SK-N-SH (cell line): ENCODE measurements at regions not wholly inside any gene's neighbourhood (a gene's known extent, or its start where the extent isn't known, plus 50 kb on each side); places are given as distances from the start of the nearest gene placed in this dataset.
A peak's percentile ranks its signal among the peaks of the same experiment; 100 is the strongest.

Experiments
- CTCF ChIA-PET: fragments of 300-600, 350-600 bp; formaldehyde crosslinking; extraction: SDS; loops from one replicate; lab custom pipeline; 2021; lab: Yijun Ruan, JAX
- POLR2A ChIA-PET: fragments of 350-600 bp; sonication (Branson Sonifier 250); formaldehyde crosslinking; extraction: SDS; loops from one replicate; lab custom pipeline; 2020; ENCODE audit warnings: antibody characterized with exemption, inconsistent platforms; lab: Yijun Ruan, JAX
- DNase-seq: peaks from one replicate; pipeline ENCODE4 v3.0.0; 2012
- H2AFZ ChIP-seq: fragments of 200-600 bp; sonication (generic); 2 replicates; pipeline ENCODE4 v1.8.1; 2016; ENCODE audit warnings: antibody characterized with exemption, mild to moderate bottlenecking, low read depth
- H3F3A ChIP-seq: fragments of 200-600 bp; sonication (generic); replicated peaks from 2 replicates; pipeline ENCODE3; 2016; ENCODE audit warnings: antibody characterized with exemption, mild to moderate bottlenecking; ENCODE audit not compliant: insufficient read depth
- H3K27ac ChIP-seq, 2 experiments: fragments of 200-500 bp in 1 of 2; fragments of 200-600 bp in 1 of 2; sonication (Bioruptor generic) in 1 of 2; sonication (generic), shearing (Covaris generic) in 1 of 2; 2 replicates each; pipeline versions ENCODE4 v1.5.1 to v1.6.1; 2014 to 2016; ENCODE audit warnings: low read depth in 2 of 2, inconsistent platforms in 1 of 2, low read length in 1 of 2, mild to moderate bottlenecking in 1 of 2, mixed read lengths in 1 of 2
- H3K27me3 ChIP-seq: fragments of 200-600 bp; sonication (generic), shearing (Covaris generic); 2 replicates; pipeline ENCODE4 v1.6.1; 2016; ENCODE audit warnings: mixed run types; ENCODE audit not compliant: insufficient read depth
- H3K36me3 ChIP-seq, 2 experiments: fragments of 200-500 bp in 1 of 2; fragments of 200-600 bp in 1 of 2; sonication (Bioruptor generic) in 1 of 2; sonication (generic) in 1 of 2; replicated peaks in 1 of 2; 2 replicates each; pipeline versions ENCODE3 to v1.5.1; 2014 to 2016; ENCODE audit warnings: low read length in 1 of 2, mild to moderate bottlenecking in 1 of 2; ENCODE audit not compliant: insufficient read depth in 2 of 2, control insufficient read depth in 1 of 2
- H3K4me1 ChIP-seq, 2 experiments: fragments of 200-500 bp in 1 of 2; fragments of 200-600 bp in 1 of 2; sonication (Bioruptor generic) in 1 of 2; sonication (generic), shearing (Covaris generic) in 1 of 2; 2 replicates each; pipeline versions ENCODE4 v1.5.1 to v1.6.1; 2014 to 2016; ENCODE audit warnings: low read depth in 1 of 2, low read length in 1 of 2, mixed run types in 1 of 2; ENCODE audit not compliant: insufficient read depth in 2 of 2, control insufficient read depth in 1 of 2
- H3K4me2 ChIP-seq: fragments of 200-600 bp; sonication (generic), shearing (Covaris generic); 2 replicates; pipeline ENCODE4 v1.6.1; 2017; ENCODE audit warnings: mixed run types
- H3K4me3 ChIP-seq, 2 experiments: fragments of 200-500 bp in 1 of 2; fragments of 200-600 bp in 1 of 2; sonication (Bioruptor generic) in 1 of 2; sonication (generic), shearing (Covaris generic) in 1 of 2; 2 replicates each; pipeline versions ENCODE4 v1.5.1 to v1.8.1; 2014 to 2016; ENCODE audit warnings: low read depth in 2 of 2, inconsistent platforms in 1 of 2, low read length in 1 of 2, mild to moderate bottlenecking in 1 of 2, mixed read lengths in 1 of 2, moderate library complexity in 1 of 2
- H3K79me2 ChIP-seq: fragments of 200-600 bp; sonication (generic); 2 replicates; pipeline ENCODE4 v1.8.1; 2017; ENCODE audit warnings: mild to moderate bottlenecking; ENCODE audit not compliant: insufficient read depth
- H3K9ac ChIP-seq: fragments of 200-600 bp; sonication (generic); 2 replicates; pipeline ENCODE4 v1.6.1; 2017; ENCODE audit warnings: mixed run types
- H3K9me2 ChIP-seq: fragments of 200-600 bp; sonication (generic); 2 replicates; pipeline ENCODE4 v1.6.1; 2017; ENCODE audit warnings: mixed run types
- H3K9me3 ChIP-seq: fragments of 200-600 bp; sonication (generic); 2 replicates; pipeline ENCODE4 v1.6.1; 2017; ENCODE audit warnings: mixed run types, mild to moderate bottlenecking, moderate library complexity
- H4K20me1 ChIP-seq: fragments of 200-600 bp; sonication (generic); 2 replicates; pipeline ENCODE4 v1.6.1; 2017; ENCODE audit warnings: mild to moderate bottlenecking, mixed run types; ENCODE audit not compliant: insufficient read depth
- CTCF ChIP-seq: fragments of 200-600 bp; sonication (generic); IDR thresholded peaks from 2 replicates; pipeline ENCODE4 v1.6.1; 2017; ENCODE audit warnings: antibody characterized with exemption, mild to moderate bottlenecking, moderate library complexity
- ELF1 ChIP-seq: IDR thresholded peaks from 2 replicates; pipeline ENCODE4 v1.4.0; 2012
- EZH2phosphoT487 ChIP-seq: fragments of 200-600 bp; sonication (generic); IDR thresholded peaks from 2 replicates; pipeline ENCODE4 v1.6.1; 2017; ENCODE audit warnings: low read depth, mixed run types, mild to moderate bottlenecking, antibody characterized with exemption, moderate library complexity, borderline replicate concordance
- FOSL2 ChIP-seq: IDR thresholded peaks from 2 replicates; pipeline ENCODE4 v1.4.0; 2012; ENCODE audit warnings: low read depth, mild to moderate bottlenecking, moderate library complexity, borderline replicate concordance
- FOXM1 ChIP-seq: IDR thresholded peaks from 2 replicates; pipeline ENCODE4 v1.4.0; 2012; ENCODE audit warnings: low read depth, mild to moderate bottlenecking
- GABPA ChIP-seq: IDR thresholded peaks from 2 replicates; pipeline ENCODE4 v1.4.0; 2012; ENCODE audit warnings: low read depth, mild to moderate bottlenecking
- MAX ChIP-seq: IDR thresholded peaks from 2 replicates; pipeline ENCODE4 v1.4.0; 2012; ENCODE audit warnings: low read depth
- MEF2A ChIP-seq: IDR thresholded peaks from 2 replicates; pipeline ENCODE4 v1.4.0; 2012; ENCODE audit warnings: low read depth, borderline replicate concordance
- POLR2AphosphoS5 ChIP-seq: IDR thresholded peaks from 2 replicates; pipeline ENCODE4 v1.6.1; 2012; ENCODE audit warnings: low read depth, low read length
- RAD21 ChIP-seq: IDR thresholded peaks from 2 replicates; pipeline ENCODE4 v1.6.1; 2012; ENCODE audit warnings: mild to moderate bottlenecking, low read length
- RCOR1 ChIP-seq: fragments of 150-350 bp; IDR thresholded peaks from 2 replicates; pipeline ENCODE4 v1.6.1; 2017; ENCODE audit warnings: antibody characterized with exemption, low read length
- REST ChIP-seq: IDR thresholded peaks from 2 replicates; pipeline ENCODE4 v1.6.1; 2012; ENCODE audit warnings: mild to moderate bottlenecking, low read depth, low read length, moderate library complexity
- SIN3A ChIP-seq: IDR thresholded peaks from 2 replicates; pipeline ENCODE4 v1.6.1; 2012; ENCODE audit warnings: low read depth, mild to moderate bottlenecking, low read length, moderate library complexity, borderline replicate concordance
- SMC3 ChIP-seq: IDR thresholded peaks from 2 replicates; pipeline ENCODE4 v1.6.1; 2012; ENCODE audit warnings: low read depth, low read length, improper control_type of control experiment
- TCF12 ChIP-seq: IDR thresholded peaks from 2 replicates; pipeline ENCODE4 v1.4.0; 2012
- USF2 ChIP-seq: fragments of 150-350 bp; IDR thresholded peaks from 2 replicates; pipeline ENCODE4 v1.6.1; 2017; ENCODE audit warnings: antibody characterized with exemption, low read length, low read depth, borderline replicate concordance
- YY1 ChIP-seq: IDR thresholded peaks from 2 replicates; pipeline ENCODE4 v1.4.0; 2012; ENCODE audit warnings: low read depth, mild to moderate bottlenecking
- WGBS: methylation state at CpG from one replicate; pipeline ENCODE4 v1.1.6; 2017; ENCODE audit warnings: low lambda C conversion rate; 5-methylcytosine and 5-hydroxymethylcytosine counted together

GRCh38 chr13:62357887-62358645, 942.4 kb upstream of the PCDH20 start:
- Histone ChIP-seq H3K36me3 (no peaks in the 10 kb centered on the region), H3K4me3 (peak overlapping the region in 1 of 2 experiments; percentile 37; a peak in 1 of 4 replicates), H3K27me3 (no peaks in the 10 kb centered on the region), H2AFZ (no peak overlapping the region), H3K9me2 (no peaks in the 10 kb centered on the region), H4K20me1 (no peaks in the 10 kb centered on the region), H3K4me1 (peaks cover 0 to 3% of the 10 kb centered on the region in 2 experiments; a peak in 1 of 4 replicates), H3K4me2 (no peak overlapping the region), H3K27ac (no peak overlapping the region), H3F3A (no peaks in the 10 kb centered on the region), H3K9me3 (no peaks in the 10 kb centered on the region), H3K9ac (no peak overlapping the region), H3K79me2 (no peaks in the 10 kb centered on the region)
- POLR2A ChIA-PET, result no interaction called here
- no peak for DNase-seq
- peak; percentile 73 for TF ChIP-seq RAD21
- TF ChIP-seq YY1, result no peak
- peak; percentile 66 for TF ChIP-seq CTCF
- no peak for TF ChIP-seq USF2
- TF ChIP-seq FOXM1, result no peak
- TF ChIP-seq REST, result no peak
- TF ChIP-seq EZH2phosphoT487, result no peak
- peak; percentile 58 for TF ChIP-seq SMC3
- CTCF ChIA-PET, result no interaction called here
- 29% methylated on average over 2 of the region's 2 CpGs for WGBS

GRCh38 chr13:62356977-62357376, 941.3 kb upstream of the PCDH20 start:
- peaks cover 0 to 3% of the 10 kb centered on the region in 2 experiments; a peak in 1 of 4 replicates for H3K4me1 ChIP-seq
- WGBS, result 9% methylated on average over 1 of the region's 1 CpG
- no peaks in the 10 kb centered on the region for H3K9me2 ChIP-seq
- H3F3A ChIP-seq, result no peaks in the 10 kb centered on the region
- no peak overlapping the region for H3K4me3 ChIP-seq
- H3K9ac ChIP-seq, result no peak overlapping the region
- H3K36me3 ChIP-seq, result no peaks in the 10 kb centered on the region
- no peaks in the 10 kb centered on the region for H3K27me3 ChIP-seq
- DNase-seq, result no peak
- H4K20me1 ChIP-seq, result no peaks in the 10 kb centered on the region
- H3K9me3 ChIP-seq, result no peaks in the 10 kb centered on the region
- no peak overlapping the region for H3K4me2 ChIP-seq
- TF ChIP-seq GABPA (no peak), USF2 (no peak), MEF2A (no peak), RCOR1 (no peak), FOSL2 (no peak), TCF12 (no peak), POLR2AphosphoS5 (no peak), ELF1 (no peak), MAX (no peak), SIN3A (no peak)
- ChIA-PET POLR2A (no interaction called here), CTCF (no interaction called here)
- no peaks in the 10 kb centered on the region for H3K79me2 ChIP-seq
- no peak overlapping the region for H3K27ac ChIP-seq
- no peak overlapping the region for H2AFZ ChIP-seq
